SK-N-SH (cell line): ENCODE measurements at regions not wholly inside any gene's neighbourhood (a gene's known extent, or its start where the extent isn't known, plus 50 kb on each side); places are given as distances from the start of the nearest gene placed in this dataset.
A peak's percentile ranks its signal among the peaks of the same experiment; 100 is the strongest.

ENCODE experiments used
- CTCF ChIA-PET: fragments of 300-600, 350-600 bp; formaldehyde crosslinking; extraction: SDS; loops from one replicate; lab custom pipeline; 2021; lab: Yijun Ruan, JAX
- POLR2A ChIA-PET: fragments of 350-600 bp; sonication (Branson Sonifier 250); formaldehyde crosslinking; extraction: SDS; loops from one replicate; lab custom pipeline; 2020; ENCODE audit warnings: antibody characterized with exemption, inconsistent platforms; lab: Yijun Ruan, JAX
- DNase-seq: peaks from one replicate; pipeline ENCODE4 v3.0.0; 2012
- H2AFZ ChIP-seq: fragments of 200-600 bp; sonication (generic); 2 replicates; pipeline ENCODE4 v1.8.1; 2016; ENCODE audit warnings: antibody characterized with exemption, mild to moderate bottlenecking, low read depth
- H3F3A ChIP-seq: fragments of 200-600 bp; sonication (generic); replicated peaks from 2 replicates; pipeline ENCODE3; 2016; ENCODE audit warnings: antibody characterized with exemption, mild to moderate bottlenecking; ENCODE audit not compliant: insufficient read depth
- H3K27ac ChIP-seq, 2 experiments: fragments of 200-500 bp in 1 of 2; fragments of 200-600 bp in 1 of 2; sonication (Bioruptor generic) in 1 of 2; sonication (generic), shearing (Covaris generic) in 1 of 2; 2 replicates each; pipeline versions ENCODE4 v1.5.1 to v1.6.1; 2014 to 2016; ENCODE audit warnings: low read depth in 2 of 2, inconsistent platforms in 1 of 2, low read length in 1 of 2, mild to moderate bottlenecking in 1 of 2, mixed read lengths in 1 of 2
- H3K27me3 ChIP-seq: fragments of 200-600 bp; sonication (generic), shearing (Covaris generic); 2 replicates; pipeline ENCODE4 v1.6.1; 2016; ENCODE audit warnings: mixed run types; ENCODE audit not compliant: insufficient read depth
- H3K36me3 ChIP-seq, 2 experiments: fragments of 200-500 bp in 1 of 2; fragments of 200-600 bp in 1 of 2; sonication (Bioruptor generic) in 1 of 2; sonication (generic) in 1 of 2; replicated peaks in 1 of 2; 2 replicates each; pipeline versions ENCODE3 to v1.5.1; 2014 to 2016; ENCODE audit warnings: low read length in 1 of 2, mild to moderate bottlenecking in 1 of 2; ENCODE audit not compliant: insufficient read depth in 2 of 2, control insufficient read depth in 1 of 2
- H3K4me1 ChIP-seq, 2 experiments: fragments of 200-500 bp in 1 of 2; fragments of 200-600 bp in 1 of 2; sonication (Bioruptor generic) in 1 of 2; sonication (generic), shearing (Covaris generic) in 1 of 2; 2 replicates each; pipeline versions ENCODE4 v1.5.1 to v1.6.1; 2014 to 2016; ENCODE audit warnings: low read depth in 1 of 2, low read length in 1 of 2, mixed run types in 1 of 2; ENCODE audit not compliant: insufficient read depth in 2 of 2, control insufficient read depth in 1 of 2
- H3K4me2 ChIP-seq: fragments of 200-600 bp; sonication (generic), shearing (Covaris generic); 2 replicates; pipeline ENCODE4 v1.6.1; 2017; ENCODE audit warnings: mixed run types
- H3K4me3 ChIP-seq, 2 experiments: fragments of 200-500 bp in 1 of 2; fragments of 200-600 bp in 1 of 2; sonication (Bioruptor generic) in 1 of 2; sonication (generic), shearing (Covaris generic) in 1 of 2; 2 replicates each; pipeline versions ENCODE4 v1.5.1 to v1.8.1; 2014 to 2016; ENCODE audit warnings: low read depth in 2 of 2, inconsistent platforms in 1 of 2, low read length in 1 of 2, mild to moderate bottlenecking in 1 of 2, mixed read lengths in 1 of 2, moderate library complexity in 1 of 2
- H3K79me2 ChIP-seq: fragments of 200-600 bp; sonication (generic); 2 replicates; pipeline ENCODE4 v1.8.1; 2017; ENCODE audit warnings: mild to moderate bottlenecking; ENCODE audit not compliant: insufficient read depth
- H3K9ac ChIP-seq: fragments of 200-600 bp; sonication (generic); 2 replicates; pipeline ENCODE4 v1.6.1; 2017; ENCODE audit warnings: mixed run types
- H3K9me2 ChIP-seq: fragments of 200-600 bp; sonication (generic); 2 replicates; pipeline ENCODE4 v1.6.1; 2017; ENCODE audit warnings: mixed run types
- H3K9me3 ChIP-seq: fragments of 200-600 bp; sonication (generic); 2 replicates; pipeline ENCODE4 v1.6.1; 2017; ENCODE audit warnings: mixed run types, mild to moderate bottlenecking, moderate library complexity
- H4K20me1 ChIP-seq: fragments of 200-600 bp; sonication (generic); 2 replicates; pipeline ENCODE4 v1.6.1; 2017; ENCODE audit warnings: mild to moderate bottlenecking, mixed run types; ENCODE audit not compliant: insufficient read depth
- CTCF ChIP-seq: fragments of 200-600 bp; sonication (generic); IDR thresholded peaks from 2 replicates; pipeline ENCODE4 v1.6.1; 2017; ENCODE audit warnings: antibody characterized with exemption, mild to moderate bottlenecking, moderate library complexity
- EP300 ChIP-seq, 2 experiments: IDR thresholded peaks; 2 replicates each; pipeline versions ENCODE4 v1.4.0 to v1.6.1; 2012; ENCODE audit warnings: borderline replicate concordance in 1 of 2, low read depth in 1 of 2, low read length in 1 of 2
- FOSL2 ChIP-seq: IDR thresholded peaks from 2 replicates; pipeline ENCODE4 v1.4.0; 2012; ENCODE audit warnings: low read depth, mild to moderate bottlenecking, moderate library complexity, borderline replicate concordance
- FOXM1 ChIP-seq: IDR thresholded peaks from 2 replicates; pipeline ENCODE4 v1.4.0; 2012; ENCODE audit warnings: low read depth, mild to moderate bottlenecking
- GATA2 ChIP-seq: sonication (generic); formaldehyde crosslinking; IDR thresholded peaks from 2 replicates; pipeline ENCODE4 v1.5.0; 2020; ENCODE audit warnings: mild to moderate bottlenecking, missing genetic modification reagents
- JUND ChIP-seq: IDR thresholded peaks from 2 replicates; pipeline ENCODE4 v1.4.0; 2012
- MEF2A ChIP-seq: IDR thresholded peaks from 2 replicates; pipeline ENCODE4 v1.4.0; 2012; ENCODE audit warnings: low read depth, borderline replicate concordance
- NFIC ChIP-seq: IDR thresholded peaks from 2 replicates; pipeline ENCODE4 v1.4.0; 2012; ENCODE audit warnings: borderline replicate concordance
- RAD21 ChIP-seq: IDR thresholded peaks from 2 replicates; pipeline ENCODE4 v1.6.1; 2012; ENCODE audit warnings: mild to moderate bottlenecking, low read length
- RCOR1 ChIP-seq: fragments of 150-350 bp; IDR thresholded peaks from 2 replicates; pipeline ENCODE4 v1.6.1; 2017; ENCODE audit warnings: antibody characterized with exemption, low read length
- RFX5 ChIP-seq: IDR thresholded peaks from 2 replicates; pipeline ENCODE4 v1.6.1; 2012; ENCODE audit warnings: mild to moderate bottlenecking, improper control_type of control experiment, low read length
- TCF12 ChIP-seq: IDR thresholded peaks from 2 replicates; pipeline ENCODE4 v1.4.0; 2012
- TEAD4 ChIP-seq: IDR thresholded peaks from 2 replicates; pipeline ENCODE4 v1.4.0; 2012; ENCODE audit warnings: mild to moderate bottlenecking, borderline replicate concordance; ENCODE audit not compliant: insufficient read depth
- USF1 ChIP-seq: IDR thresholded peaks from 2 replicates; pipeline ENCODE4 v1.4.0; 2012; ENCODE audit warnings: low read depth, borderline replicate concordance
- YY1 ChIP-seq: IDR thresholded peaks from 2 replicates; pipeline ENCODE4 v1.4.0; 2012; ENCODE audit warnings: low read depth, mild to moderate bottlenecking
- WGBS: methylation state at CpG from one replicate; pipeline ENCODE4 v1.1.6; 2017; ENCODE audit warnings: low lambda C conversion rate; 5-methylcytosine and 5-hydroxymethylcytosine counted together

DNA sequence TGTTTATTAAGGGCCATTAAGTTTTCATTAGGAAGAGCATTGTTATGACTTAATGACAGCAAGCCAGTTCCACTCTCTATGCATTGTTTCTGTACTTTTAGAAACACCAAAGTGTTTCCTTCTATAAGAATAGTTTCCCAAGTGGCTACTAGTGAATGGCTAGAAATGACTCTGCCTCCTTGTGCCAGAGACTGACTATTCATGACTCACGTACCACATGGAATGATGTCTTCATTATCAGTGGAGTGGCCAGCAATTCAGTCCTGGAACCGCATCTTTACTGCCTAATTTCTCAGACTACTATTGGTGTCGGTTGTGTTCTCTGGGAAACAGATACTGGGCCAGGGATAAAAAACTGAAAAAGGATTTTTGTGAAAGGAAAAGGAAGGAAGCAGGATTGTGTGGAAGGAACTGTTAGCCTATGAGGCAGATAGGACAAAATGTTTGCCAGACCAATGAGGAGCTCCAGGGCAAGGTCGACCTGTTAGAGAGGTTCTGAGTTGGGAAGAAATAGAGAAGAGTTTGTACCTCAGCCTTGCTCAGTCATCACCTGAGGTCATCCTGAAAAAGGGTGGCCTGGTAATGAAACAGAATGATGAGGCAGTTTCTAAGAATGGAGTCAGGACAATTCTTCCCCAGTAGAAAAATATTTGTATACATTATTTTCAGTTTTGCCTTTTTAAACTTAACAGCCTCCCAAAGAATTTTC lies 218.6 kb downstream of the SPCS3 start:
- Histone ChIP-seq H2AFZ (peak overlapping the region; percentile 27; the same call in 1 of the 2 replicates), H4K20me1 (no peaks in the 10 kb centered on the region), H3F3A (peaks cover 16% of the 10 kb centered on the region), H3K9me2 (no peaks in the 10 kb centered on the region), H3K36me3 (no peaks in the 10 kb centered on the region), H3K9me3 (no peaks in the 10 kb centered on the region), H3K4me1 (peaks cover 0 to 3% of the 10 kb centered on the region in 2 experiments; a peak in 2 of 4 replicates), H3K27ac (peak overlapping the region; percentile 75 to 81; a peak in 3 of 4 replicates), H3K27me3 (no peaks in the 10 kb centered on the region), H3K4me2 (no peak overlapping the region), H3K4me3 (no peak overlapping the region), H3K79me2 (no peaks in the 10 kb centered on the region), H3K9ac (no peak overlapping the region)
- ChIA-PET CTCF (no interaction called here), POLR2A (no interaction called here)
- no peak for DNase-seq
- WGBS, result 6% methylated on average over 4 of the region's 4 CpGs
- TF ChIP-seq FOSL2, result peak; percentile 56; the same call in 1 of the 2 replicates
- TF ChIP-seq USF1, result 0 out of 2 replicates have a peak, but pooled peaks have one; percentile 7
- TF ChIP-seq YY1, result no peak
- peak; percentile 12; the same call in 1 of the 2 replicates for TF ChIP-seq NFIC
- TF ChIP-seq MEF2A, result no peak
- TF ChIP-seq TCF12, result peak; percentile 28; the same call in 1 of the 2 replicates
- no peak for TF ChIP-seq FOXM1
- TF ChIP-seq JUND, result peak; percentile 40; the same call in 1 of the 2 replicates
- no peak for TF ChIP-seq GATA2 (CRISPR knock-in tag)

GRCh38 chr4:176539091-176539784 lies 219.5 kb downstream of the SPCS3 start:
- no peak for TF ChIP-seq MEF2A
- TF ChIP-seq JUND, result no peak
- TF ChIP-seq CTCF, result no peak
- no peak for TF ChIP-seq RAD21
- no peak for TF ChIP-seq USF1
- TF ChIP-seq RCOR1, result no peak
- TF ChIP-seq RFX5, result no peak
- no peak for TF ChIP-seq TEAD4
- no peak for TF ChIP-seq EP300 (IDR thresholded peaks at IDR 0.05; ENCODE audit: borderline replicate concordance in 1 of 2, low read depth in 1 of 2, low read length in 1 of 2)
- POLR2A ChIA-PET, result no interaction called here
- no peak overlapping the region for H3K9ac ChIP-seq
- H3K4me2 ChIP-seq, result no peak overlapping the region
- no peaks in the 10 kb centered on the region for H3K79me2 ChIP-seq
- CTCF ChIA-PET, result no interaction called here
- no peaks in the 10 kb centered on the region for H3K36me3 ChIP-seq
- no peaks in the 10 kb centered on the region for H3K9me3 ChIP-seq
- peak overlapping the region; percentile 75 to 81; a peak in 3 of 4 replicates for H3K27ac ChIP-seq
- peaks cover 0 to 3% of the 10 kb centered on the region in 2 experiments; a peak in 2 of 4 replicates for H3K4me1 ChIP-seq
- peaks cover under 1% of the 10 kb centered on the region; the same call in 1 of the 2 replicates for H3K27me3 ChIP-seq
- H3K9me2 ChIP-seq, result no peaks in the 10 kb centered on the region
- no peak overlapping the region for H3K4me3 ChIP-seq
- H3F3A ChIP-seq, result peaks cover 16% of the 10 kb centered on the region
- H2AFZ ChIP-seq, result no peak overlapping the region
- H4K20me1 ChIP-seq, result no peaks in the 10 kb centered on the region
- no peak for DNase-seq
- 12% methylated on average over 2 of the region's 2 CpGs for WGBS
